Lung (tissue), 11 donors: ENCODE measurements at regions not wholly inside any gene's neighbourhood (a gene's known extent, or its start where the extent isn't known, plus 50 kb on each side); places are given as distances from the start of the nearest gene placed in this dataset.
"Not testable (repeated sequence)": the region's sequence is repeated elsewhere in the genome, so short reads cannot be mapped to it uniquely, and the experiment has no call there.

Experiments
- ATAC-seq: fragments of 200-7000 bp; cut with Tn5 transposase; one replicate; pipeline ENCODE4 v1.9.1; 2020; ENCODE audit warnings: moderate number of reproducible peaks; ENCODE audit not compliant: insufficient read depth, low FRiP score
- DNase-seq, 3 donors: peaks; one replicate each; pipeline ENCODE4 v3.0.0-alpha.2; 2013 to 2017
- H3K27ac ChIP-seq, 2 donors: one replicate each; pipeline ENCODE4 v1.5.1; 2013; ENCODE audit warnings: mild to moderate bottlenecking in 2 of 2, moderate library complexity in 2 of 2, control low read depth in 1 of 2, inconsistent platforms in 1 of 2, low read depth in 1 of 2, low read length in 1 of 2
- H3K27me3 ChIP-seq, 3 donors: one replicate each; pipeline ENCODE4 v1.5.1; 2013; ENCODE audit warnings: low read length in 2 of 3; ENCODE audit not compliant: control insufficient read depth in 3 of 3, insufficient read depth in 3 of 3
- H3K36me3 ChIP-seq, 4 donors: one replicate each; pipeline ENCODE4 v1.5.1; 2013; ENCODE audit warnings: low read length in 4 of 4, mild to moderate bottlenecking in 1 of 4, moderate library complexity in 1 of 4; ENCODE audit not compliant: control insufficient read depth in 4 of 4, insufficient read depth in 4 of 4
- H3K4me1 ChIP-seq, 5 donors: one replicate each; pipeline ENCODE4 v1.5.1; 2013; ENCODE audit warnings: low read length in 5 of 5, mild to moderate bottlenecking in 2 of 5, moderate library complexity in 1 of 5; ENCODE audit not compliant: control insufficient read depth in 5 of 5, insufficient read depth in 5 of 5
- H3K4me3 ChIP-seq: one replicate; pipeline ENCODE4 v1.5.1; 2013; ENCODE audit warnings: mild to moderate bottlenecking, control low read depth, moderate library complexity
- H3K9ac ChIP-seq, 2 donors: one replicate each; pipeline ENCODE4 v1.5.1; 2013; ENCODE audit warnings: low read length in 2 of 2, control low read depth in 1 of 2; ENCODE audit not compliant: insufficient read depth in 1 of 2
- H3K9me3 ChIP-seq, 4 donors: one replicate each; pipeline ENCODE4 v1.5.1; 2013; ENCODE audit warnings: low read length in 3 of 4, mild to moderate bottlenecking in 1 of 4, moderate library complexity in 1 of 4; ENCODE audit not compliant: control insufficient read depth in 4 of 4, insufficient read depth in 3 of 4
- WGBS, 2 donors: extraction: QIAGEN DNeasy Blood & Tissue Kit; methylation state at CpG; one replicate each; pipeline ENCODE4 v1.1.7; 2013; 5-methylcytosine and 5-hydroxymethylcytosine counted together
- TF ChIP-seq, protein P1 (sequence below): IDR thresholded peaks from 2 replicates; pipeline ENCODE4 v1.5.1; 2012; ENCODE audit warnings: mild to moderate bottlenecking; ENCODE audit errors: control extremely low read depth, extremely low read depth
- donor health status: control.
- donor health status: control.
- donor health status: Bipolar disorder and iron deficiency.
- donor health status: healthy.
- donor health status: DM: yes; HTN: yes; CAD: no.

GRCh38 chr20:16821211-16822089 lies 73.3 kb downstream of the OTOR start:
- WGBS, 2 donors, result 44% methylated on average over 10 of the region's 10 CpGs
- Histone ChIP-seq H3K27me3 (no peaks in the 10 kb centered on the region), H3K4me3 (no peak overlapping the region), H3K27ac (no peak overlapping the region), H3K9me3 (no peaks in the 10 kb centered on the region), H3K9ac (no peak overlapping the region), H3K4me1 (no peaks in the 10 kb centered on the region), H3K36me3 (no peaks in the 10 kb centered on the region)
- ATAC-seq (no peak), DNase-seq (peak in 2 of 3 donors; percentile 24 to 29)
- TF ChIP-seq, protein P1, sequence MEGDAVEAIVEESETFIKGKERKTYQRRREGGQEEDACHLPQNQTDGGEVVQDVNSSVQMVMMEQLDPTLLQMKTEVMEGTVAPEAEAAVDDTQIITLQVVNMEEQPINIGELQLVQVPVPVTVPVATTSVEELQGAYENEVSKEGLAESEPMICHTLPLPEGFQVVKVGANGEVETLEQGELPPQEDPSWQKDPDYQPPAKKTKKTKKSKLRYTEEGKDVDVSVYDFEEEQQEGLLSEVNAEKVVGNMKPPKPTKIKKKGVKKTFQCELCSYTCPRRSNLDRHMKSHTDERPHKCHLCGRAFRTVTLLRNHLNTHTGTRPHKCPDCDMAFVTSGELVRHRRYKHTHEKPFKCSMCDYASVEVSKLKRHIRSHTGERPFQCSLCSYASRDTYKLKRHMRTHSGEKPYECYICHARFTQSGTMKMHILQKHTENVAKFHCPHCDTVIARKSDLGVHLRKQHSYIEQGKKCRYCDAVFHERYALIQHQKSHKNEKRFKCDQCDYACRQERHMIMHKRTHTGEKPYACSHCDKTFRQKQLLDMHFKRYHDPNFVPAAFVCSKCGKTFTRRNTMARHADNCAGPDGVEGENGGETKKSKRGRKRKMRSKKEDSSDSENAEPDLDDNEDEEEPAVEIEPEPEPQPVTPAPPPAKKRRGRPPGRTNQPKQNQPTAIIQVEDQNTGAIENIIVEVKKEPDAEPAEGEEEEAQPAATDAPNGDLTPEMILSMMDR, result peak; percentile 57

DNA sequence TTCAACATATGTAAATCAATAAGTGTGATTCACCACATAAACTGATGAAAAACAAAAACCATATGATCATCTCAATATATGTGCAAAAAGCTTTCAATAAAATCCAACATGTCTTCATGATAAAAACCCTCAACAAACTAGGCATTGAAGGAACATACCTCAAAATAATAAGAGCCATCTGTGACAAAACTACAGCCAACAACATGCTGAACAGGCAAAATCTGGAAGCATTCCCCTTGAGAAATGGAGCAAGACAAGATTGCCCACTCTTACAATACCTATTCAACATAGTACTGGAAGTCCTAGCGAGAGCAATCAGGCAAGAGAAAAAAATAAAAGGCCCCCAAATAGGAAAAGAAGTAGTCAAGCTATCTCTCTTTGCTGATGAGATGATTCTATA lies 76.5 kb downstream of the OTOR start:
- ATAC-seq (no peak), DNase-seq (no peak)
- H3K4me1 ChIP-seq, result no peaks in the 10 kb centered on the region
- 84 to 92% methylated on average over 1 of the region's 1 CpG for WGBS, 2 donors
- TF ChIP-seq, protein P1, result no peak
- H3K27ac ChIP-seq, result no peak overlapping the region
- no peaks in the 10 kb centered on the region for H3K36me3 ChIP-seq
- no peaks in the 10 kb centered on the region for H3K27me3 ChIP-seq
- no peak overlapping the region for H3K9ac ChIP-seq
- H3K4me3 ChIP-seq, result no peak overlapping the region
- H3K9me3 ChIP-seq, result no peaks in the 10 kb centered on the region

DNA sequence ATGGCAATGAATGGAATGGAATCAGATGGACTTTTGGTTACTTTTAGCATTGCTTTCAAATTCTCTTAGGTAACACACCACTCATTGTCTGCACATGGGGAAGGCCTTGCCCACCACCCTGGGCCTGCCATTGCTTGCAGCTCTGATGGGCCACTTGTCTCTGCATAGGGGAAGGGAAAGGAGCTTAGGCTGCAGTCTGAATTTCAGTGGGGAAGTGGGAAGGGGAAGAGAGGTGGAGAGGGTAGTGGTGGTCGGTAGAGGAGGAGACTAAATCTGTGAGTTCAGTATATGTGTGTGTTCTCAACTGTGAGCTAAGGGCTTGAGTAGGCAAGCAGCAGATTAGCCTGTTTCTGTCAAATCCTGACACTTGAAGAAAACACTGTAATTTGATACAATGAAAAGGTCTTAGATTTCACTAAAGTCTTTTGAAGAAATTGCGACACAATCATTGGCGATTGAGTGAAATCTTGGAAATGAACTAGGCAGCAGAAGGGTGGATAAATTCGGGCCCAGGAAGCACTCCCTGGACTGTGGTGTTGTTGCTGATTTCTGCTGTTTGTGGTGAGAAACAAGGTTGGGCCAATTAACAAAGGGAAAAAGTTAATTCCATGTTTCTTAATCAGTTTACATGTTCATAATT lies 80.6 kb downstream of the OTOR start:
- Histone ChIP-seq H3K9ac (no peak overlapping the region), H3K4me3 (no peak overlapping the region), H3K36me3 (no peaks in the 10 kb centered on the region), H3K4me1 (no peaks in the 10 kb centered on the region), H3K27me3 (no peaks in the 10 kb centered on the region), H3K27ac (no peak overlapping the region), H3K9me3 (no peaks in the 10 kb centered on the region)
- TF ChIP-seq, protein P1, result no peak
- DNase-seq (peak in 1 of 3 donors; percentile 33), ATAC-seq (no peak)
- WGBS, 2 donors, result 55 to 69% methylated on average over 4 of the region's 4 CpGs

GRCh38 chr20:16835690-16836089 lies 87.5 kb downstream of the OTOR start:
- not testable (repeated sequence) for H3K4me3 ChIP-seq, H3K36me3 ChIP-seq, ATAC-seq, H3K27me3 ChIP-seq, DNase-seq, H3K9ac ChIP-seq, H3K9me3 ChIP-seq, H3K27ac ChIP-seq, H3K4me1 ChIP-seq
